A673 (cell line): ENCODE measurements at regions not wholly inside any gene's neighbourhood (a gene's known extent, or its start where the extent isn't known, plus 50 kb on each side); places are given as distances from the start of the nearest gene placed in this dataset.

Source experiments
- BruUV-seq: library from RNA; stranded (reverse); fragments of 400-500 nt; replicated peaks from 2 replicates; lab custom pipeline; 2021; lab: Mats Ljungman, UMichigan
- CTCF ChIA-PET: fragments of 300-600 bp; sonication (Branson Sonifier 250); formaldehyde crosslinking; loops from one replicate; lab custom pipeline; 2022; ENCODE audit warnings: antibody characterized with exemption; lab: Charles Lee
- POLR2A ChIA-PET: fragments of 300-600 bp; sonication (Branson Sonifier 250); formaldehyde crosslinking; loops from one replicate; lab custom pipeline; 2022; ENCODE audit warnings: antibody characterized with exemption; ENCODE audit not compliant: low non-redundant PET; lab: Charles Lee
- DNase-seq: peaks from one replicate; pipeline ENCODE4 v3.0.0-alpha.2; 2015; ENCODE audit warnings: low spot score
- H3K27ac ChIP-seq: fragments of 200-600 bp; sonication (generic); 2 replicates; pipeline ENCODE4 v1.5.1; 2016; ENCODE audit warnings: mixed run types, low read depth, mild to moderate bottlenecking, mixed read lengths, antibody characterized with exemption, low read length; ENCODE audit not compliant: poor library complexity, severe bottlenecking
- H3K27me3 ChIP-seq: fragments of 200-600 bp; sonication (generic); replicated peaks from 2 replicates; pipeline ENCODE4 v1.6.1; 2017; ENCODE audit warnings: mixed run types, low read depth, mild to moderate bottlenecking, mixed read lengths, antibody characterized with exemption, low read length; ENCODE audit not compliant: insufficient read depth, poor library complexity
- H3K36me3 ChIP-seq: fragments of 200-600 bp; sonication (generic); 2 replicates; pipeline ENCODE4 v1.6.1; 2016; ENCODE audit warnings: mixed run types, mild to moderate bottlenecking, mixed read lengths, antibody characterized with exemption, low read length; ENCODE audit not compliant: insufficient read depth, poor library complexity, severe bottlenecking
- H3K4me1 ChIP-seq: fragments of 200-600 bp; sonication (generic); 2 replicates; pipeline ENCODE4 v1.6.1; 2017; ENCODE audit warnings: mixed run types, mild to moderate bottlenecking, mixed read lengths, antibody characterized with exemption, low read length; ENCODE audit not compliant: insufficient read depth, poor library complexity, severe bottlenecking
- H3K4me3 ChIP-seq: fragments of 200-600 bp; sonication (generic); 2 replicates; pipeline ENCODE4 v1.5.1; 2016; ENCODE audit warnings: low read depth, mixed run types, mild to moderate bottlenecking, mixed read lengths, low read length; ENCODE audit not compliant: poor library complexity, severe bottlenecking
- H3K9me3 ChIP-seq: fragments of 200-600 bp; sonication (generic); 2 replicates; pipeline ENCODE4 v1.6.1; 2016; ENCODE audit warnings: mixed run types, low read depth, mild to moderate bottlenecking, mixed read lengths, antibody characterized with exemption, low read length; ENCODE audit not compliant: poor library complexity, severe bottlenecking
- CTCF ChIP-seq: fragments of 300-800, 200-600 bp; sonication (generic); conservative IDR thresholded peaks from 2 replicates; pipeline ENCODE4 v1.5.1; 2017; ENCODE audit warnings: low read depth, mild to moderate bottlenecking, antibody characterized with exemption, low read length, moderate library complexity, mixed read lengths
- EZH2 ChIP-seq: fragments of 200-600 bp; sonication (generic); IDR thresholded peaks from 2 replicates; pipeline ENCODE4 v1.6.1; 2017; ENCODE audit warnings: borderline replicate concordance, low read depth, mild to moderate bottlenecking, mixed read lengths, antibody characterized with exemption, low read length; ENCODE audit not compliant: poor library complexity, severe bottlenecking
- intact Hi-C: fragments of 100-400 bp; cut with micrococcal nuclease; formaldehyde crosslinking; loops from one replicate; pipeline ENCODE4 v1.10.0; 2022; ENCODE audit not compliant: unreplicated experiment

DNA sequence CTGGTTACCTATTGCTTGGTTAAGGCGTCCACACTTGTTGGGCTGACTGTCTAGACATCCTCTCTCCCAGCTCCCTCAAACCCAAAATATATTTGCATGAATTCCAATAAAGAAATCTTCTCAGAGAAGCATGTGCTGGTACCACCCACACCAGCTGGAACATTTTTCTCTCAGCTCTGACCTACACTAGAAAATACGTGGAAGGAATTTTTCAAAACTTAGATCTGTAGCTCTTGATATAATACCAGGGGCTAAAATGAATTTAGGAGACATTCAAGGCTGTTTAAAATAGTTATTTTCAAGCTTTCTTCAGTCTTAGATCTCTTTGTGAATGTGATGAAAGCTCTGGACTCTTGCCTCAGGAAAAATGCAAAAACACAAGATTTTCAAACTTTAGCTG lies 590.4 kb downstream of the PDCD6IP start:
- H3K4me1 ChIP-seq = peaks cover 3% of the 10 kb centered on the region
- CTCF ChIA-PET = no interaction called here
- no TSS peak for BruUV-seq
- TF ChIP-seq CTCF = no peak
- no peak for TF ChIP-seq EZH2
- no peak for DNase-seq
- intact Hi-C loops = no loop called here
- H3K36me3 ChIP-seq = no peaks in the 10 kb centered on the region
- peaks cover 9% of the 10 kb centered on the region for H3K9me3 ChIP-seq
- no peak overlapping the region for H3K4me3 ChIP-seq
- H3K27me3 ChIP-seq = no peaks in the 10 kb centered on the region
- POLR2A ChIA-PET = no interaction called here
- H3K27ac ChIP-seq = no peak overlapping the region

DNA sequence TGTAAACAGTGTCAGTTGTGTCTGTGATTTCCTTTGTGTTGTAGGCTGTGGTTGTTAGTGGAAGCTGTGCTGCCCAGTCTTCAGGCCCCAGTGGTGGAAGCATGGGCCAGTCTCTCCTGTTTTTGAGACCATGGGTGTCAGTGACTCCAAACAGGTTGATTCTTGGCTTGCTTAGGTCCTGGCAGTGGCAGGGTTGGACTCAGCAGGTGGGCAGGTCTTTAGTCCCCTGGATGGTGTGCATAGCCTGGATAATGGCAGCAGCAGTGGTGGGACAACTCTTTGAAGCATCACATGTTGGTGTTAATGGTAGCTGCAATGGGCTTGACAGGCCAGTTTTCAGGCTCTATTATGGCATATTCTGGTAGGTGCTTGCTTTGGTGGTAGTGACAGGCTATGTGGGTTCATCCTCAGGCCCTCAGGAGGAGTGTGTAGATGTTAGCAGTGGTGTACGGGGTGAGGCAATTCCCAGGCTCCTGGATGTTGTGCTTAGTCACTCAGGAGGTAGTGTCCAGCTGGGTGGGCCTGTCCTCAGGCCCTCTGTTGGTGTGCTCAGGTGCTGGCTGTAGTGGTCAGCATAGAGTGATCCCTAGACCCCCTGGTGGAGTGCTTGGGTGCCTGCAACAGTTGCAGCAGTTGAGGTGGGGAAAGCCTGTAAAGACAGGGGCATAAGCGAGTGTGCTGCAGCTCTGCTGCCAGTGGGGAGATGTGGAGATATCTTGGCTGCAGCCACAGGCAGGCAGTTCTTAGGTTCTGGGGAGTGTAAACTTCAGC lies 596.7 kb downstream of the PDCD6IP start:
- Histone ChIP-seq H3K27ac (no peak overlapping the region), H3K27me3 (no peaks in the 10 kb centered on the region), H3K9me3 (peaks cover 9% of the 10 kb centered on the region), H3K4me3 (no peak overlapping the region), H3K36me3 (no peaks in the 10 kb centered on the region), H3K4me1 (no peaks in the 10 kb centered on the region)
- POLR2A ChIA-PET = no interaction called here
- no peak for TF ChIP-seq CTCF
- no peak for TF ChIP-seq EZH2
- intact Hi-C loops = no loop called here
- no peak for DNase-seq
- no TSS peak for BruUV-seq
- CTCF ChIA-PET = no interaction called here

DNA sequence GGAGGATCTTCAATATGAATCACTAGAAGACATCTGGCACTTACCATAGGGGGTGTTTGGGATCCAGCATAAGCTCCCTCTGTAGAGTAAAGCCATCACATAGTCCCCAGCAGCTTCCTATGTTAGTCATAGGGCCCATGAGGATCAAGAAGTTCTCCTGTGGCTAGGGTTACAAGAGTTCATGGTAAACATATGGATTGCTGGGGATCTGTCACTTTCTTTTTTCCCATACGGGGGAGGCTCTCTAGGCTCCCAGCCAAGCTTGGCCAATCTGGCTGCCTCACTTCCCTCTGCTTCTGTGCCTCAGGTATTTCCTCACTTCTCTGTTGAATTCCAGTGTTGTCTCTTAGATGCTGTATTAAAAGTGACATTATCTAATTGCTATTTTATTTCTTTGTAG lies 597.9 kb downstream of the PDCD6IP start:
- Histone ChIP-seq H3K9me3 (peaks cover 9% of the 10 kb centered on the region), H3K4me1 (no peaks in the 10 kb centered on the region), H3K27me3 (no peaks in the 10 kb centered on the region), H3K27ac (no peak overlapping the region), H3K4me3 (no peak overlapping the region), H3K36me3 (no peaks in the 10 kb centered on the region)
- peak; percentile 44 for DNase-seq
- ChIA-PET POLR2A (no interaction called here), CTCF (no interaction called here)
- no peak for TF ChIP-seq EZH2
- TF ChIP-seq CTCF = no peak
- BruUV-seq = no TSS peak
- intact Hi-C loops = no loop called here
